ENCODE measurements at regions not wholly inside any gene's neighbourhood (a gene's known extent, or its start where the extent isn't known, plus 50 kb on each side); places are given as distances from the start of the nearest gene placed in this dataset.
A peak's percentile ranks its signal among the peaks of the same experiment; 100 is the strongest.

- no peak for TF ChIP-seq CTCF (IDR thresholded peaks at IDR 0.05; ENCODE audit: low read depth, low read length)
- Histone ChIP-seq H3K27ac (no peak overlapping the region), H3K36me3 (no peaks in the 10 kb centered on the region)
Observed at GRCh38 chr7:16359216-16359615, 62.1 kb downstream of the CRPPA start.

DNA sequence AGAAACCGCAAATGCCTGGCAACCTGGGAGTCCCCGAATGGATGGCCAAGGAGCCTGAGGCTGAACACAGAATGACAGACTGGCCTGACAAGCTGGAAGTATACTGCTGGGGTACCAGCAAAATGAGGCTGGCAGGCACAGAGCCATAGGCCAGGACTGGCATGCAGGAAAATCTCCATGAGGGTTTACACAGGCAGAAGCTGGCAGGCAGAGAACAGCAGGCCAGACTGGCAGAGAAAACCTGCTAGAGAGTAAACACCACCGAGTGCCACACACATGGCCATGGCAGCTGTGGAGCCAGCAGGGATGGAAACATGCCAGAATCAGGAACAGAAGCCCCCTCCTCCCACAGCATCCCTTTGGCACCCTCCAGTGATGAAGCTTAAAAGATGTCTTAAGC, 63.4 kb downstream of the CRPPA start:
- Histone ChIP-seq H3K4me1 (ENCODE audit: low read depth) (peaks cover 12% of the 10 kb centered on the region), H3K27ac (no peak overlapping the region), H3K9me3 (ENCODE audit: low read depth) (no peaks in the 10 kb centered on the region), H3K4me3 (no peak overlapping the region), H3K36me3 (no peaks in the 10 kb centered on the region), H3K27me3 (no peaks in the 10 kb centered on the region)
- TF ChIP-seq CTCF (IDR thresholded peaks at IDR 0.05; ENCODE audit: low read depth, low read length), result no peak
- DNase-seq (ENCODE audit: low read depth in 1 of 2, low spot score in 1 of 2), result no peak

More at GRCh38 chr7:16359216-16359615, 62.1 kb downstream of the CRPPA start:
- H3K4me1 ChIP-seq (ENCODE audit: low read depth), result peaks cover 12% of the 10 kb centered on the region
- H3K9me3 ChIP-seq (ENCODE audit: low read depth), result no peaks in the 10 kb centered on the region
- peak in 1 of 2 donors; percentile 15 for DNase-seq (ENCODE audit: low read depth in 1 of 2, low spot score in 1 of 2)
- no peaks in the 10 kb centered on the region for H3K27me3 ChIP-seq
- H3K4me3 ChIP-seq, result no peak overlapping the region

DNA sequence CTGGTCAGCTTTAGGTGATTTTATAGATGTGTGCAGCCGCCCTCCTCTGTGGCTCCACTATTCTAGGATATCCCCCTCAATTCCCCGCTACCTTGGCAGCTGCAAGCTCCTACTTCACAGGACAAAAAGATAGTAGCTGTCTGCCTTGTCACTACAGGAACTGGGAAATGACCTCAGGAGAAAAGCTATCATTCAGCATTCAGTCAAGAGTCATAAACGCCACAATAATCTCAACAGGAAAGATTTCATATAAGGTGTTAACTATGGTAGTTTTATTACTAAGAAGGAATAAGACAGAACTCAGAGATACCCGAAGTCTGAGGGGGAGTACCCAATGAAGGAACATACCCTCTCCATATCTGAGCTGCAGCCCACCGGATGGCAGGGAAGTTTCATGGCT, 63.9 kb downstream of the CRPPA start:
- H3K36me3 ChIP-seq, result no peaks in the 10 kb centered on the region
- no peak for DNase-seq (ENCODE audit: low read depth in 1 of 2, low spot score in 1 of 2)
- H3K27me3 ChIP-seq, result no peaks in the 10 kb centered on the region
- H3K27ac ChIP-seq, result no peak overlapping the region
- TF ChIP-seq CTCF (IDR thresholded peaks at IDR 0.05; ENCODE audit: low read depth, low read length), result no peak
- no peak overlapping the region for H3K4me3 ChIP-seq
- peaks cover 12% of the 10 kb centered on the region for H3K4me1 ChIP-seq (ENCODE audit: low read depth)
- no peaks in the 10 kb centered on the region for H3K9me3 ChIP-seq (ENCODE audit: low read depth)

DNA sequence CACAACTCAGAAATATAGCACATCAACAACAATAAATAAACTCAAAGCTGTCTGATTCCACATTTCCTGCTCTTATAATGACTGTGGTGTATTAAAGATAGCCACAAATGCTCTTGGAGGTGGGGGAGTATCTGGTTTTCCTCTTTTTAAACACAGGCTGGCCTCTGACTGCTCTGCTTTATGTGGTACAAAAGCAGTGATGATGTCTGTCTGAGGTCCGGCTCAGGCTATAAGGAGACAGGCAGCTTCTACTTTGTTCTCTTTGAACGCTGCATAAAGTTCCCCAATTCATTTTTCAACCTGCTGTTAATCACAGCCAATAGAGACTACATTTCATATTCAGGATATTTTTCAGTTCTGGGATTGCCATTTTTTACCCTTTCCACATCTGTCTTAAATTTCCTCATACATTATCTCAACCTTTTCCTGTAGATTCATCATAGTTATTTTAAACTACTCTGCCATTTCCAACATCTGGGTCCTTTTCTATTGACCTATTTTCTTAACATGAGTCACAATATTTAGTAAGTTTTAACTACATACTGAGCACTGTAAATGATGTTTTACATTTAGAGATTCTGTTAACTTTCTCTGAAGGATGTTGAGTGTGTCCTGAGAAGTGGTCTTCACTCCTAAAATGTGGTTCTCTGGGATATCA, 64.9 kb downstream of the CRPPA start:
- Histone ChIP-seq H3K4me3 (no peak overlapping the region), H3K27me3 (no peaks in the 10 kb centered on the region), H3K9me3 (ENCODE audit: low read depth) (no peaks in the 10 kb centered on the region), H3K4me1 (ENCODE audit: low read depth) (peaks cover 12% of the 10 kb centered on the region), H3K36me3 (no peaks in the 10 kb centered on the region), H3K27ac (peak overlapping the region; percentile 37)
- peak in 1 of 2 donors; percentile 53 for DNase-seq (ENCODE audit: low read depth in 1 of 2, low spot score in 1 of 2)
- TF ChIP-seq CTCF (IDR thresholded peaks at IDR 0.05; ENCODE audit: low read depth, low read length), result no peak

GRCh38 chr7:16354573-16354972, 66.8 kb downstream of the CRPPA start:
- peaks cover 12% of the 10 kb centered on the region for H3K4me1 ChIP-seq (ENCODE audit: low read depth)
- H3K4me3 ChIP-seq, result no peak overlapping the region
- H3K27me3 ChIP-seq, result no peaks in the 10 kb centered on the region
- H3K27ac ChIP-seq, result no peak overlapping the region
- H3K9me3 ChIP-seq (ENCODE audit: low read depth), result no peaks in the 10 kb centered on the region
- DNase-seq (ENCODE audit: low read depth in 1 of 2, low spot score in 1 of 2), result no peak
- H3K36me3 ChIP-seq, result no peaks in the 10 kb centered on the region
- no peak for TF ChIP-seq CTCF (IDR thresholded peaks at IDR 0.05; ENCODE audit: low read depth, low read length)
